Tibial nerve (tissue), 4 donors: ENCODE measurements at regions not wholly inside any gene's neighbourhood (a gene's known extent, or its start where the extent isn't known, plus 50 kb on each side); places are given as distances from the start of the nearest gene placed in this dataset.

Experiments used
- DNase-seq, 2 donors: peaks; one replicate each; pipeline ENCODE4 v3.0.0-alpha.2; 2019; ENCODE audit warnings: low spot score in 2 of 2
- H3K27ac ChIP-seq, 4 donors: fragments of 200-600 bp; sonication (generic) in 3 of 4; one replicate each; pipeline ENCODE4 v1.5.1; 2017 to 2019; ENCODE audit warnings: mild to moderate bottlenecking in 1 of 4
- H3K27me3 ChIP-seq, 2 donors: fragments of 200-600 bp; sonication (generic) in 1 of 2; one replicate each; pipeline versions ENCODE4 v1.5.1 to v1.6.0; 2017 to 2019
- H3K36me3 ChIP-seq, 3 donors: fragments of 200-600 bp; sonication (generic); one replicate each; pipeline ENCODE4 v1.5.1; 2018 to 2019
- H3K4me1 ChIP-seq, 4 donors: fragments of 200-600 bp; sonication (generic) in 3 of 4; one replicate each; pipeline ENCODE4 v1.5.1; 2017 to 2019
- H3K4me3 ChIP-seq, 4 donors: fragments of 200-600 bp; sonication (generic) in 3 of 4; one replicate each; pipeline ENCODE4 v1.5.1; 2017 to 2019; ENCODE audit warnings: mild to moderate bottlenecking in 1 of 4, moderate library complexity in 1 of 4
- H3K9me3 ChIP-seq, 4 donors: fragments of 200-600 bp; sonication (generic) in 3 of 4; one replicate each; pipeline ENCODE4 v1.5.1; 2017 to 2019
- CTCF ChIP-seq, 5 experiments: fragments of 200-600 bp in 3 of 5; fragments of 450-650 bp in 2 of 5; sonication (generic) in 3 of 5; IDR thresholded peaks; one replicate each; pipeline ENCODE4 v1.5.1; 2016 to 2019; ENCODE audit warnings: antibody characterized with exemption in 5 of 5, mild to moderate bottlenecking in 3 of 5, moderate library complexity in 2 of 5
- EP300 ChIP-seq, 2 donors: sonication (generic); formaldehyde crosslinking; IDR thresholded peaks; one replicate each; pipeline ENCODE4 v1.6.1; 2017; ENCODE audit warnings: antibody characterized with exemption in 2 of 2, mild to moderate bottlenecking in 1 of 2
- POLR2A ChIP-seq, 2 donors: fragments of 450-650 bp; IDR thresholded peaks; one replicate each; pipeline ENCODE4 v1.6.1; 2017; ENCODE audit warnings: antibody characterized with exemption in 2 of 2, mild to moderate bottlenecking in 2 of 2, moderate library complexity in 2 of 2
- WGBS, 2 donors: methylation state at CpG; one replicate each; pipeline ENCODE4 v1.1.5; 2018; 5-methylcytosine and 5-hydroxymethylcytosine counted together

GRCh38 chr3:166445865-166446264 lies 608.6 kb upstream of the BCHE start:
- Histone ChIP-seq H3K27me3 (no peaks in the 10 kb centered on the region), H3K36me3 (no peaks in the 10 kb centered on the region), H3K9me3 (no peaks in the 10 kb centered on the region), H3K4me1 (no peaks in the 10 kb centered on the region), H3K27ac (no peak overlapping the region), H3K4me3 (no peak overlapping the region)
- DNase-seq, result no peak
- TF ChIP-seq CTCF (IDR thresholded peaks at IDR 0.05) (no peak), EP300 (IDR thresholded peaks at IDR 0.05) (no peak), POLR2A (IDR thresholded peaks at IDR 0.05) (no peak)

- H3K4me1 ChIP-seq, result no peaks in the 10 kb centered on the region
- no peaks in the 10 kb centered on the region for H3K27me3 ChIP-seq
- DNase-seq, result no peak
- no peaks in the 10 kb centered on the region for H3K9me3 ChIP-seq
- no peak overlapping the region for H3K4me3 ChIP-seq
- H3K27ac ChIP-seq, result no peak overlapping the region
- TF ChIP-seq EP300 (IDR thresholded peaks at IDR 0.05) (no peak), POLR2A (IDR thresholded peaks at IDR 0.05) (no peak), CTCF (IDR thresholded peaks at IDR 0.05) (no peak)
- WGBS, 2 donors, result 83 to 88% methylated on average over 7 to 9 of the region's 9 CpGs
- H3K36me3 ChIP-seq, result no peaks in the 10 kb centered on the region
Measured at GRCh38 chr3:166444756-166445155, 607.5 kb upstream of the BCHE start.

GRCh38 chr3:166444336-166444735 lies 607.1 kb upstream of the BCHE start:
- H3K27me3 ChIP-seq, result no peaks in the 10 kb centered on the region
- WGBS, 2 donors, result 57 to 80% methylated on average over 3 to 4 of the region's 4 CpGs
- H3K36me3 ChIP-seq, result no peaks in the 10 kb centered on the region
- H3K4me1 ChIP-seq, result no peaks in the 10 kb centered on the region
- no peaks in the 10 kb centered on the region for H3K9me3 ChIP-seq
- DNase-seq, result no peak
- H3K27ac ChIP-seq, result no peak overlapping the region
- H3K4me3 ChIP-seq, result no peak overlapping the region
- TF ChIP-seq CTCF (IDR thresholded peaks at IDR 0.05) (no peak), EP300 (IDR thresholded peaks at IDR 0.05) (no peak), POLR2A (IDR thresholded peaks at IDR 0.05) (no peak)

GRCh38 chr3:166435469-166436057 lies 598.3 kb upstream of the BCHE start:
- H3K9me3 ChIP-seq, result no peaks in the 10 kb centered on the region
- no peaks in the 10 kb centered on the region for H3K27me3 ChIP-seq
- H3K4me1 ChIP-seq, result no peaks in the 10 kb centered on the region
- no peak for DNase-seq
- no peak overlapping the region for H3K27ac ChIP-seq
- no peak overlapping the region for H3K4me3 ChIP-seq
- TF ChIP-seq CTCF (IDR thresholded peaks at IDR 0.05) (no peak), POLR2A (IDR thresholded peaks at IDR 0.05) (no peak), EP300 (IDR thresholded peaks at IDR 0.05) (no peak)
- WGBS, 2 donors, result 93 to 95% methylated on average over 3 of the region's 3 CpGs
- H3K36me3 ChIP-seq, result no peaks in the 10 kb centered on the region

GRCh38 chr3:166433060-166433459 lies 595.8 kb upstream of the BCHE start:
- no peak for TF ChIP-seq CTCF (IDR thresholded peaks at IDR 0.05)
- no peak for TF ChIP-seq POLR2A (IDR thresholded peaks at IDR 0.05)
- TF ChIP-seq EP300 (IDR thresholded peaks at IDR 0.05), result no peak
- Histone ChIP-seq H3K36me3 (no peaks in the 10 kb centered on the region), H3K9me3 (no peaks in the 10 kb centered on the region), H3K27ac (no peak overlapping the region), H3K4me3 (no peak overlapping the region), H3K4me1 (no peaks in the 10 kb centered on the region), H3K27me3 (no peaks in the 10 kb centered on the region)
- DNase-seq, result no peak
- WGBS, 2 donors, result 68 to 89% methylated on average over 2 of the region's 2 CpGs
